Adrenal gland (tissue), 9 donors: ENCODE measurements at regions not wholly inside any gene's neighbourhood (a gene's known extent, or its start where the extent isn't known, plus 50 kb on each side); places are given as distances from the start of the nearest gene placed in this dataset.
"Not testable (repeated sequence)": the region's sequence is repeated elsewhere in the genome, so short reads cannot be mapped to it uniquely, and the experiment has no call there.

Source experiments
- DNase-seq, 7 donors: peaks; one replicate each; pipeline ENCODE4 v3.0.0-alpha.2; 2019 to 2020
- H3K27ac ChIP-seq, 5 donors: fragments of 200-600 bp; sonication (generic) in 4 of 5; 1 replicate in 3 of 5; 2 replicates in 2 of 5; pipeline versions ENCODE4 v1.5.1 to v1.8.0; 2016 to 2020; ENCODE audit warnings: mild to moderate bottlenecking in 1 of 5
- H3K27me3 ChIP-seq: fragments of 200-600 bp; 2 replicates; pipeline ENCODE4 v1.8.0; 2021
- H3K36me3 ChIP-seq, 2 donors: fragments of 200-600 bp; replicated peaks in 1 of 2; 1 replicate in 1 of 2; 2 replicates in 1 of 2; pipeline versions ENCODE4 v1.5.1 to v1.8.0; 2018 to 2022
- H3K4me1 ChIP-seq, 2 donors: fragments of 200-600 bp; replicated peaks in 1 of 2; 1 replicate in 1 of 2; 2 replicates in 1 of 2; pipeline versions ENCODE4 v1.5.1 to v1.8.0; 2018 to 2021
- H3K4me3 ChIP-seq, 4 donors: fragments of 200-600 bp; sonication (generic) in 3 of 4; one replicate each; pipeline ENCODE4 v1.5.1; 2016 to 2018
- H3K9me3 ChIP-seq, 3 donors: fragments of 200-600 bp; sonication (generic) in 1 of 3; replicated peaks in 1 of 3; 1 replicate in 2 of 3; 2 replicates in 1 of 3; pipeline versions ENCODE4 v1.5.1 to v1.8.0; 2016 to 2021
- POLR2A ChIP-seq, 2 donors: fragments of 450-650 bp; IDR thresholded peaks; one replicate each; pipeline ENCODE4 v1.6.1; 2017; ENCODE audit warnings: antibody characterized with exemption in 2 of 2, mild to moderate bottlenecking in 2 of 2, moderate library complexity in 1 of 2
- WGBS, 4 donors: extraction: QIAGEN DNeasy Blood & Tissue Kit in 2 of 4; methylation state at CpG; one replicate each; pipeline versions ENCODE4 v1.1.5 to v1.1.7; 2013 to 2017; 5-methylcytosine and 5-hydroxymethylcytosine counted together
- intact Hi-C, 2 donors: fragments of 100-400 bp; cut with DNase I; formaldehyde crosslinking; loops; one replicate each; pipeline versions ENCODE4 v1.14.1 to v1.15.0; 2022 to 2023
- TF ChIP-seq, protein P1 (sequence below), 6 experiments: fragments of 450-650 bp in 4 of 6; fragments of 200-600 bp in 2 of 6; sonication (generic) in 1 of 6; IDR thresholded peaks; 1 replicate in 5 of 6; 2 replicates in 1 of 6; pipeline versions ENCODE4 v1.5.1 to v1.8.0; 2016 to 2021; ENCODE audit warnings: antibody characterized with exemption in 6 of 6, mild to moderate bottlenecking in 2 of 6, moderate library complexity in 1 of 6
- donor health status: healthy with polysubstance abuse.
- donor health status: Bipolar disorder and iron deficiency.
- donor health status: DM: yes; HTN: yes; CAD: no.
- donor health status: DM: no; HTN: no; CAD: no.
- donor health status: DM: no; HTN: no; CAD: no.

DNA sequence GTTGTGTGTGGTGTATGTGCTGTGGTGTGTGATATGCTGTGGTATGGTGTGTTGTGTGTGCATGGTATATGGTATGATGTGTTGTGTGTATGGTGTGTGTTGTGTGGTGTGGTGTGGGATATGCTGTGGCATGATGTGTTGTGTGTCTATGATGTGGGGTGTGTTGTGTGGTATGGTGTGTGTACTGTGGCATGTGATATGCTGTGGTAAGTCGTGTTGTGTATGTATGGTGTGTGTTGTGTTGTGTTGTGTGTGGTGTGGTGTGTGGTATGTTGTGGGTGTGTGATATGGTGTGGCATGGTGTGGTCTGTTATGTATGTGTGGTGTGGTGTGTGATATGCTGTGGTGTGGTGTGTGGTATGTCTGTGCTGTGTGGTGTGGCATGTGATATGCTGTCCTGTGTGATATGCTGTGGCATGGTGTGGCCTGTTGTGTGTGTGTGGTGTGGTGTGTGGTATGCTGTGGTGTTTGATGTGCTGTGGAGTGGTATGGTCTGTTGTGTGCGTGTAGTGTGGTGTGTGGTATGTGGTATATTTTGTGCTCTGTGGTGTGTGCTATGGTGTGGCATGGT, 318.0 kb downstream of the PTPRU start:
- Histone ChIP-seq H3K27ac (no peak overlapping the region), H3K27me3 (no peaks in the 10 kb centered on the region), H3K9me3 (no peaks in the 10 kb centered on the region), H3K4me1 (no peaks in the 10 kb centered on the region), H3K36me3 (no peaks in the 10 kb centered on the region), H3K4me3 (no peak overlapping the region)
- 72 to 82% (median 78%) methylated on average over 2 of the region's 2 CpGs for WGBS, 4 donors
- DNase-seq = no peak
- intact Hi-C loops = no loop called here
- TF ChIP-seq, protein P1, sequence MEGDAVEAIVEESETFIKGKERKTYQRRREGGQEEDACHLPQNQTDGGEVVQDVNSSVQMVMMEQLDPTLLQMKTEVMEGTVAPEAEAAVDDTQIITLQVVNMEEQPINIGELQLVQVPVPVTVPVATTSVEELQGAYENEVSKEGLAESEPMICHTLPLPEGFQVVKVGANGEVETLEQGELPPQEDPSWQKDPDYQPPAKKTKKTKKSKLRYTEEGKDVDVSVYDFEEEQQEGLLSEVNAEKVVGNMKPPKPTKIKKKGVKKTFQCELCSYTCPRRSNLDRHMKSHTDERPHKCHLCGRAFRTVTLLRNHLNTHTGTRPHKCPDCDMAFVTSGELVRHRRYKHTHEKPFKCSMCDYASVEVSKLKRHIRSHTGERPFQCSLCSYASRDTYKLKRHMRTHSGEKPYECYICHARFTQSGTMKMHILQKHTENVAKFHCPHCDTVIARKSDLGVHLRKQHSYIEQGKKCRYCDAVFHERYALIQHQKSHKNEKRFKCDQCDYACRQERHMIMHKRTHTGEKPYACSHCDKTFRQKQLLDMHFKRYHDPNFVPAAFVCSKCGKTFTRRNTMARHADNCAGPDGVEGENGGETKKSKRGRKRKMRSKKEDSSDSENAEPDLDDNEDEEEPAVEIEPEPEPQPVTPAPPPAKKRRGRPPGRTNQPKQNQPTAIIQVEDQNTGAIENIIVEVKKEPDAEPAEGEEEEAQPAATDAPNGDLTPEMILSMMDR (IDR thresholded peaks at IDR 0.05) = no peak
- no peak for TF ChIP-seq POLR2A (IDR thresholded peaks at IDR 0.05)

DNA sequence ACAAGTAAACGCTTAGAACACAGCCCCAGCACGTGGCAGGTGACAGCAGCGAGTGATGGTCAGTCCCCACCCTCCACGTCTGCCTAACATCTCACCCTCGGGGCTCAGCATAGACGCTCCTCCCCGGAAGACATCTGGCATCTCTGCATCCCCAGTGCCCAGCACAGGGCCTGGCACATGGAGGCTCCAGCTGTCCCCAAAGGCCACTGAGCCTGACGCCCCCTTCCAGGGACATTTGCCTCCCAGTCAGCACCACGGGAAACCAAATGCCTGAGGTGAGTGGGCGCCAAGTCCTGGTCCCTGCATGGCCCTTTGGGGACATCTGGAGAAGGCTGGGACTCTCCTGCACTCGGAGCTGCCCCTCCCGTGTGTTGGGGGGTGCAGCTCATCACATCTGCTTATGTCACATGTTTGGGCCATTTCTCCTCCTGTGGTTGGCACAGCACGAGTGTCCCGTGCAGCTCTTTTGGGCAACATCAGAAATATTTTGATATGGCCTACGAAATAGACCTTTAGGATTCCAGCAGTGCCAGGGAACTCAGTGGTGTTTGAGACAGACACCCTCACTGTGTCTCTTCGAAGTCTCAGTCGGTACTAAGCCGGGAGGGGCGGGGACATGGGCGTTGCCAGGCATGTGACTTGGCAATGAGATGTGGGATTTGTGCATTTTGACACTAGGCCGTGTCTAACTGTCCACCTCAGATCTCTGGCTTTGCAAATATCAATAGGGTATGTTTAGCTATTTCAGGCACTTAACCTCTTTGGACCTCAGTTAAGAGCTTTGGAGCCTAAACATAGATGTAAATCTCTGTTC, 315.0 kb downstream of the PTPRU start:
- Histone ChIP-seq H3K27ac (no peak overlapping the region), H3K36me3 (no peaks in the 10 kb centered on the region), H3K4me1 (no peaks in the 10 kb centered on the region), H3K9me3 (no peaks in the 10 kb centered on the region), H3K4me3 (no peak overlapping the region), H3K27me3 (no peaks in the 10 kb centered on the region)
- no peak for DNase-seq
- 74 to 79% (median 76%) methylated on average over 13 to 21 of the region's 21 CpGs for WGBS, 4 donors
- TF ChIP-seq POLR2A (IDR thresholded peaks at IDR 0.05) = no peak
- TF ChIP-seq, protein P1 (IDR thresholded peaks at IDR 0.05) = no peak
- intact Hi-C loops = no loop called here

DNA sequence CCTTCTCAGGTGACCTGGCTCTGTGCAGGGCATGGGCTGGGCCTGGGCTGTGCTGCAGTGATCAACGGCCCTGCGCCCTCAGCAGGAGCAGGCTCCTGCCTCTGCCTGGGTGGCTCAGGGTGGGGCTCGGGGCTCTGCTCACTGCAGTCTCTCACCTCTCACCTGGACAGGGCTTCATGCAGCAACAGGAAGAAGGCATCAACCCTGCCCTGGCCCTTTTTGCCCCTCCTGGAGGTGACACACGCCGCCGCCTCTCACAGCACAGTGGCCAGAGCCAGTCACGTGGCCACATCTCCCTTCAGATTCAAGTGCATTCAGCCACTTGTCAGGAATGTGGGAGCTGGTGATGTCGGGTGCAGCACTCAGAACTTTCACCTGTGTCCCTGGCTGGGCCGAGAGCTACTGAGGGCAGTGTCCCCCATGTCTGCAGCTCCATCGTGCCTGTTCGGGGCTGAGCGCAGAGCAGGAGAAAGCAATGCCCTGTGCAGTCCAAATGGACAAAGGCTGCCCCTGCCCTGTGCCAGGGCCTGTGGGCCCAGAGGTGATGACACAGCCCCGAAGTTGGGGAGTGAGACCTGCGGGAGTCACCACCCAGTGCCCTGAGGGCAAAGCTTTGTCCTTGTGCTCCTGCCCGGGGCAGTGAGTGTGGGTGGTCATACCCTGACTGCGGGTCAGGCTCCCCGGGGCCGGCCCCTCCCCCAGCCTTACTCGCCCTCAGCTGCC, 314.0 kb downstream of the PTPRU start:
- H3K4me3 ChIP-seq = no peak overlapping the region
- 65 to 77% (median 70%) methylated on average over 8 to 19 of the region's 19 CpGs for WGBS, 4 donors
- no peaks in the 10 kb centered on the region for H3K36me3 ChIP-seq
- no peaks in the 10 kb centered on the region for H3K27me3 ChIP-seq
- no peaks in the 10 kb centered on the region for H3K4me1 ChIP-seq
- no peak for DNase-seq
- intact Hi-C loops = no loop called here
- no peaks in the 10 kb centered on the region for H3K9me3 ChIP-seq
- no peak overlapping the region for H3K27ac ChIP-seq
- TF ChIP-seq POLR2A (IDR thresholded peaks at IDR 0.05) = no peak
- TF ChIP-seq, protein P1 (IDR thresholded peaks at IDR 0.05) = no peak

DNA sequence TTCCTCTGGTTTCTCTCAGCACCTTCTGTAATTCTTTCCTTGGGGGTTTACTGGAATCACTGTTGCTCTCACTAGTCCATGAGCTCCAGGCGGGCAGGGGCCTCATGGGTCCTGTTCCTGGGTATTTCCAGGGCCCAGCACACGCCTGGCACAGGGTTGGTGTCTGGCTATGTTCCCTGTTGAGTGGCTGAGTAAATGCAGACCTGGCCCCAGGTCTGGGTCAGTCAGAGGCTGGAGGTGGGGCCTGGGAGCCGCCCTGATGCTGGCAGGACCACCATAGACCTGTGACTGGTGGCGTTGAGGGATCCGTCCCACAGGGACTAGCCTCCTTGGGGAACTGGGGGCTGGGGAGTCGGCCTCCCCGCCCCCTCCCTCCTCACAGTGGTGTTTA, 313.4 kb downstream of the PTPRU start:
- H3K36me3 ChIP-seq, intact Hi-C loops: not testable (repeated sequence)

More for the DNA sequence above, 313.4 kb downstream of the PTPRU start:
- DNase-seq, H3K27ac ChIP-seq, H3K4me3 ChIP-seq, H3K27me3 ChIP-seq, H3K9me3 ChIP-seq, H3K4me1 ChIP-seq: not testable (repeated sequence)
- 75 to 100% (median 79%) methylated on average over 2 to 7 of the region's 7 CpGs; no CpG with 5 or more reads in 1 of the 4 donors for WGBS, 4 donors
